Ureter (tissue), 1 donor: ENCODE measurements at regions not wholly inside any gene's neighbourhood (a gene's known extent, or its start where the extent isn't known, plus 50 kb on each side); places are given as distances from the start of the nearest gene placed in this dataset.

Source experiments
- DNase-seq: peaks from one replicate; pipeline ENCODE4 v3.0.0-alpha.2; 2020; ENCODE audit warnings: low spot score
- donor health status: DM: yes; HTN: yes; CAD: no.

DNA sequence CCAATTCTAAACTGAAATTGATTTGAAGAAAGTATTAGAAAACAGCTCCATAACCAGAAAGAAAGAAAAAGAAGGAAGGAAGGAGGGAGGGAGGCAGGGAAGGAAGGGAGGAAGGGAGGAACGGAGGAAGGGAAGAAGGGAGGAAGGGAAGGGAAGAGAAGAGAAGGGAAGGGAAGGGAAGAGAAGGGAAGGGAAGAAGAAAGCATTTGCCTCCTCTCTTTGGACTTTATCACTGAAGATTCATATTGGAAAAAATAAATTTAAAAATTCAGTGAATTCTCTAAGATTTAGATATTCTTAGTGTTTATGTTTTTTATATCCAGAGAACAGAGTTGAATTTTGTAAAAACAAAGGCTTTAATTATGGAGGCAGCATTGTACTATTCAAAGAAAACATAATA, 68.5 kb upstream of the NXT1 start:
- DNase-seq = no peak

DNA sequence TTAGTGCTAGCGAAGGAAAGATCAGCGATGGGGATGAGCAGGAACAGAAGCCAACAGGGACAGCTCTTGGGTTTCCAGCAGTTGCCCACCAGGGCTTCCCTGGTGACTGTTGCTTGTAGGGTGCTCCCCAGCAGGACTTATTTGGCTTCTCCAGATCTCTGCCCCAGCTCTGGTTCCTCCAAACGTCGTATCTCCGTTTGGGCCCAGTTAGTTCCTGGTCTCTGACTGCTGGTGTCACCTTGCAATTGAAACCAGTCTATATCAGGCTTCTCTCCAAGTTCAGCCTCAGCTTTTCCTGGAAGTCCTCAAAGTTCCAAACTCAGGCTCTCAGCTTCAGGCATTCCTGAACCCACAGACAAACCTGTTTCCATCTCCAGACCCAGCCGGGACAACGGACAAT, 70.8 kb upstream of the NXT1 start:
- DNase-seq = peak; percentile 24

DNA sequence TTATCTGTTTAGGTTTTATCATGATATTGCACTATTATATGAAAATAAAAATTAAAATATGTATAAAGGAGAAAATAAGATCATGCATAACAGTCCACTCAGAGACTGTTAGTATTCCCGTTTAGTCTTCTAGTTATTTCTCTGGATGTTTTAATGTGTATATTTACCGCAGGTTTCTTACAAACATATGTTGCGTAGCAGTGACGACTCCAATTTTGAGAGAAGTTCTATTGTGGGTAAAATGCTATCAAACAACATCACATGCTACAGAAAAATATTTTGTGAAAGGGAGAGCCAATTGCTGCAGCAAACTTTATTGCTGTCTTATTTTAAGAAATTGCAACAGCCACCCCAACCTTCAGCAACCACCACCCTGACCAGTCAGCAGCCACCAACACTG, 72.4 kb upstream of the NXT1 start:
- DNase-seq = no peak

DNA sequence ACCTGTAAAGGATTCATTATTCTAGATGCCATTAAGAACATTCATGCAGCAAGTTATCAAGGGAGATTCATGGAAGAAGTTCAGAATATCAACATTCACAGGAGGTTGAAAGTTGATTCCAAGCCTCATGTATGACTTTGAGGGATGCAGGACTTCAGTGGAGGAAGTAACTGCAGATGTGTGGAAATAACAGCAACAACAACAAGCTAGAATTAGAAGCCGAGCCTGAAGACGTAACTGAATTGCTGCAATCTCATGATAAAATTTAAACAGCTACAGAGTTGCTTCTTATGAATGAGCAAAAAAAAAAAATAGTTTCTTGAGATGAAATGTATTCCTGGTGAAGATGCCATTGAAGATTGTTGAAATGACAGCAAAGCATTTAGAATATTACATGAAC, 73.3 kb upstream of the NXT1 start:
- no peak for DNase-seq

DNA sequence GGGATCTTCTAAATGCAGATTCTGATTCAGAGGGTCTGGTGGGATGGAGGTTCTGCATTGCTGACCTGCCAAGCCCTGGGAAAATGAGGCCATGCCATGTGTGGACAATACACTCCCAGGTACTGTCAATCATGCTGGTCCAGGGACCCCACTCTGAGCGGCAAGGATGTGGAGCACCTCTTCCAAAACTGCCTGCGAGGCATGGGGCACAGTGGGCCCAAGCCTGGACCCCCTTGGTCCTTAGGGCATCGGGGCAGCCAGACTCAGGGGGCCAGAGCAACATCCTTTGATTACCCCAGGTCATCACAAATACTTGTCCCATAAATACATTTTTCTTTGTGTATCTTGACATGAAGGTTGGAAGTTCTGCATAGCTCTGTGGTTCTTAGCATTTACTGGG, 76.8 kb upstream of the NXT1 start:
- peak; percentile 6 for DNase-seq

DNA sequence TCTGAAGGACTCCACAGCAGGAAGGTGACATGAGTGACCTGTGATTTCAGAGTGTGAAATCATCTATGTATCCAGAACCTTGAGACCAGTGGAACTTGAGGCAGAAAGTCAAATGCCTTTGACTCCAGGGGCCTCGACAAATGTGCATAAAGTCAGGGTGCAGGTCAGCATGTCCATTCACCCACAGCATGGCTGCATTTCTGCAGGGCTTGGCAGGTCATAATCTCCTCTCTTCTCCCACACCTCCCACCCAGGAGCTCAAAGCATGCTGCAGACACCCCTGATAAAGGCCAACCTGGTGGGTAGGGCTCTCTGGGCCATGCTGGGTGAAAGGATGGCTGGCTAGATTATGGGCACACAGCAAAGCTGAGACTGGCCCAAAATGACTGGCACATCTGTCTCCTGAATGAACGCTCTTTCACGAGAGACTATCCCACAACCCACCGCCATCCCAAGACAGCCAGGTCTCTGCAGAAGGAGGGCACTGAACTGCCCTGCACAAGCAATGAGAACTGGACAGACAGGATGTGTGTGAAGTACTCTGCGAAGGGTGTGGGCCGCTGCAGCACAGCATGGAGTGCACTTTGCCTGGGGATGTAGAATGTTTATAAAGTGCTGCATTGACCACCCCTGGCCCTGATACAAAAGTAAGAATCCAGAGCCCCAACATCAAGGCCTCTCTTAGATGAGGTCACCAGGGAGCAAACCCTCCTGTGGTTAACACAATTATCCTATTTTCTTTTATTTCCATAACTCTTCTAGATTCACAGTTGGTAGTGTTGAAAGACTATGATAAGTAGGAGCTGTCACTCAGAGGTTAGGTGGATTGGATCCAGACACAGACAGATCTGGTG, 78.2 kb upstream of the NXT1 start:
- DNase-seq = peak; percentile 32

DNA sequence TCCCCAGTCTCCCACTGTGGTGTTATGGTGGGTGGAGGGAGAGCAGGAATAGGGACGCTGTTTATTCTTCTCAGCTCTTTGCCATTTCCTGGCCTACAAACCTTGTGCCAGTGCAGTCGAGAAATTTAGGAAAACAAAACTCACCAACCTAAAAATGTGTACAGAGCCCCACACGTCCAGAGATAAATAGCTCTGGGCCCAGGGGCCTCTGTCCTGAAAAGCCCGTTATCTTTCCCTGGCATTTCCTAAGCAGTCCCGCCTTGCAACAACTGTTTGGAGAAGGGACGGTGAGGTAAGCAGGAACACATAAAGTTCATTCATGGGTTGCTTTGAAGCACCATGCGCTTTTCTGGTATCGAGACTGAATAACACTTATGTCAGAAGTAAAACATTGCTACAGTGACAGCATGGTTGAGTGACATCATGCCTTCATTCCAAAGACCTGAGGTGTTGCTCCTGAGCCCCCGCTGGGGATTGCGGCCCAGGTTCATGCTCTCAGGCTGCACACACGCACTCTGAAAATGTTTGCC, 80.1 kb upstream of the NXT1 start:
- DNase-seq = peak; percentile 28

DNA sequence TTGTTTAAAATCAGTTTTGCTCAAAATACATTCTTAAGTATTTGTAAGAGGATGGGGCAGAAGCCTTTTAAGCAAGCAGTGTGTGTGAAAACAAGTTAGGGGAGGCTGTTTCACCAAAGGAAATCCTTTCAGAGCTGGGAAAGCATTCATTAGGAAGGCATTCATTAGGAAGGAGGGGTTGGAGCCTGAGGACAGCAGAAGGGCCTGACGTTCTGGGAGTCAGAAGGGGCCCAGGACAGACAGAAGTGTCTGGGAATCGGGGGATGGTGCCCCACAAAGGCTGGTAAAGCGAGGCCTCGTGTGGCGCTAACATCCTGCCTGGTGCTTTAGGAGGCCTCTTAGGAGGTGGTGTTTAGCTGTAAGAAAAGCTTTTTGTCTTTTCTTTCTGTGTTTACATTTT, 80.6 kb upstream of the NXT1 start:
- peak; percentile 8 for DNase-seq

DNA sequence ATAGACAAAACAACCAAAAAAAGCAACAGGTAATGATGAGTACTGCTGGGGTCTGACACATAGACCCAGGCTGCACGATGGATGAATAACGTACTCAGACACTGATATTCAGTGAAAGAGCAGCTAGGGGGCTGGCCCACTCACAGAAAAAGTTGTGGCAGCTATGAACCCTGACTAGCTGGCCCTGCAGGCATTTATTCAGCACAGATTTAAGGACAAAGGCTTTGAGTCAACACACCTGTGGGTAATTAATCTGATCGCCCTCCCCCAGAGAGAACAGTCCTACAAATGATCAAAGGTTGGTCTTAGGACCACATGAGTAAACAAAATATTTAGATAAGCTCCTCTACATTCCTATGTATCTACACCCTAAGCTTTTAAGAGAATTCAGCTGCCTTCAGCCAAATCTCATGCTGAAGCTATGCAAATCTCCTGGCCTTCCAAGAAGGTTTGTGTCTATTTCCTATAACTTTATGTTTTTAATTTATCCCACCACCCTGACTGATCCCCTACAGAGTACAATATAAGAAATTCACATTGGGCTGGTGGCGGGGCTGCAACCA, 81.7 kb upstream of the NXT1 start:
- peak; percentile 7 for DNase-seq

DNA sequence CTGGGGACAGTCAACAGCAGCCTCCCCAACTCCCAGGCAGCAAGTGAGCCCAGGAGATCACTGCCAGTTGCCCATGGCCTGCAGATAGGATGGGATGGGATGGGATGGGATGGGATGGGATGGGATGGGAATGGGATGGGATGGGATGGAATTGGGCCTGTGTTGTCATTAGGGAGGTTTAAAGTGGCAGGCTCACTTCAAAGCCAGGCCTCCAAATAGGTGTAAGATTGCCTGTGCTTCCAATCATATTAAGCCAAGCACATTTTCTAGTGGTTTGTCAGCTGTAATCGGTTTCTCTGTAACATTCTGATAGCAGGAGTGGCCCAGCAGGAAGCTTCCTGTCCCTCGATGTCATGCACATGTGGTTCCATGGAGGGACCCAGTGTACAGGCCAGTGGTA, 82.7 kb upstream of the NXT1 start:
- DNase-seq = peak; percentile 19

DNA sequence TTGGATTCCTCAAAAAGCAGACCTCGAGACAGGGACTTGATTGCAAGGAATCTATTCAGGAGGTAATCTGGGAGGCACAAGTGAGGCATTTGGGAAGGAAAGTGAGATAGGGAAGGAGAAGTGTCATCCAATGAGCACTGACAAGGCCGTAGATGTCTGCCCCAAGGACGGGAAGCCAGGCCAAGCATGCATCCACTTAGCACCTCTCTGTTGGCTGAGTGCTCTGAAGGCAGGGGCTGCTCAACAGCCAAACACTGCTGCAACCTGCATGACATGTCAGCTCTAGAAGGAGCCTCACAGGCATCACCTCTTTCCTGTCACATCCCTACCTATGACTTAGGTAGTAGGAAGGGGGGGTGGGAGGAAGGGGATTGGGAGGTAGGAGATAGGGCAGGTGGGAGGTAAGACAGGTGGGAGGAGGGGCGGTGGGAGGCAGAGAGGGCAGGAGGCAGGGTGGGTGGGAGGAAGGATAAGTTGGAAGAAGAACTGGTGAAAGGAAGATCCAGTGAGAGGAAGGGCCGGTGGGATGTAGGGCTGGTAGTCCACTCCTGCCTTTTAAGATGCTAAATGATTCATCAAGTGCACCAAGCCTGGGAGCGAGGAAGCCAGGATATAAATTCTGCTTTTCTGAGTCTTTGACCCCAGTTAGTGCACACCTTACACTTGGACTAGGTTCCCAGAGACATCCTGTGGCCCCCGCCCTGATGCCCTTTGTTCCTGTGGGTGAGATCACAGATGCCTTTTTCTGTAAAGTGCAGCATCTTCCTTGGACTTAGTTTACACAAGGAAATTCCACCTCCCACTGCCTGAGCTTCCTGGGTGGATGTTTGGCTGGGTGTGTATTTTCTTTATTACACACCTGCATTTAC, 83.8 kb upstream of the NXT1 start:
- DNase-seq = peak; percentile 36

DNA sequence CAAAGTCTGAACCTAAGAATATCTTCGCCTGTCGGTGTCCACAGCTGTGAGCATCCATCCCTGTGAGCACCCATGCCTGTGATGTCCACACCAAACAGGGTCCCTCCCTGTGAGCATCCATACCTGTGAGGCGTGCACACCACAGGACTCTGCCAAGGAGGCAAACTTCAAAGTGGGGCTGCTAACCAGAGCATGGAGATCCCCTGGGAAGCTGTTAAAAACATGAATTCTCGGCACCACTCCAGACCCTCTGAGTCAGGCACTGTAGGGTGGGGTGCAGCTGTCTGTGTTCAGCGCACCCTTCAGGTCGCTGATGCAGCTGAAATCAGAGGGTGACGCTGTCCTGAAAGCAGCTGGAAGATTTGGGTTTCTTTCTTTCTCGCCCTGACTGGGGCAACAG, 85.4 kb upstream of the NXT1 start:
- DNase-seq = peak; percentile 22

DNA sequence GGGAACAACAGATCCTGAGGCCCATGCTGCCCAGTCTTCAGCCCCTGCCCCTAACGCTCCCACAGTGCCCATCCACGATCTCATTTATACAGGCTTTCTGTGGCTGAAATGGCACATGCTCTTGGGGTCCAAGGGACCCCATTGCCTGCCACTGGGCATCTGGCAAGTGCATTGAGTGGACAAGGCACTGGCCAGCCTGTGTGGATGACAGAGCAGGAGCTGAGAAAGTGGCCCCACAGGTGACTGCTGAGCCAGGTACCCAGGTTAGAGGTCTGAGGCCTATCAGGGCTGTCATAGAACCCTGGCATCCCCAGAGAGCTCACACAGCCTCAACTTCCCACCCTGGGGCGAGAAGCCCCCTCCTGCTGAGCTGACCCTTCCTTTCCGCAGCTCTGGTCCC, 86.0 kb upstream of the NXT1 start:
- DNase-seq = peak; percentile 23

DNA sequence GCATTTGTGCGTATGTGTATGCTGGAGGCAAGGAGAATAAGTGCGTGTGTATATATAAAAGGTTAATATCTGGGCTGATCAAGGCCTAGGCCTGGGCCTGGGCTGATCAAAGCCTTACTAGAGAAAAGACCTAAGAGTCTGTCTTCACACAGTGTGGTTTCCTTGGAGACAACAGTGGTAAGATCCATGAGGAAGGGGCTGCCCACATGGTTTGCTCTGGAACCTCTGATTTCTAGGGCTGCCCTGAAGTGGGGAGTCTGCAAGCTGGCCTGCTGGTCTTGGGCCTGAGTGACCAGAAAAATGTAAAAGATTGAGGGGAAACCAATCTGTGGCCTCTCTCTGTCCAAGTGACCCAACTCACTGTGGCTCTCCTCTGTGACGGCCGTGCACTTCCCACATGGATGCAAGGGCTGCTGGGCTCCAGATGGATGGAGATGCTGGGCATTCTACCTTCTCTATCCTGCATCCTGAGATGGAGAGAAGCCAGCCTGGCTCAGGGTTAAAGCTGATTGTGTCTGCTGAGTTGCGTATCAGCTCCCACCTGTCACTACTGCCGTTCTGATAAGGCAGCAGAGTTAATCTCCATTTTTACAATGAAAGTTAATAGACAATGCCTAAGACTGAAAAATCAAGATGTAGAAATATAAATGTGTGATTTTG, 90.3 kb upstream of the NXT1 start:
- DNase-seq = no peak

DNA sequence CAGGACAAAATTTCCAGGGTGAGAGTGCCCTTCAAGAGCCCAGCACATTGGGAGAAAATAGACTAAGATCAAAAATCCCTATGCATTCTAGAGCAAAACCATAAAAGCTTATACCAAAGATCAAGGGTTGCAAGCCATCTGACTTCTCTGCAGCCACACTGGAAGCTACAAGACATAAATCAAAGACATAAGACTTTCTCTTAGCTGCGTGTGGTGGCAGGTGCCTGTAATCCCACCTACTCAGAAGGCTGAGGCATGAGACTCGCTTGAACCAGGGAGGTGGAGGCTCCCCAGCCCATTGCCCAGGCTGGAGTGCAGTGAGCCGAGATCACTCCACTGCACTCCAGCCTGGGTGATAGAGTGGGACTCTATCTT, 91.9 kb upstream of the NXT1 start:
- no peak for DNase-seq

DNA sequence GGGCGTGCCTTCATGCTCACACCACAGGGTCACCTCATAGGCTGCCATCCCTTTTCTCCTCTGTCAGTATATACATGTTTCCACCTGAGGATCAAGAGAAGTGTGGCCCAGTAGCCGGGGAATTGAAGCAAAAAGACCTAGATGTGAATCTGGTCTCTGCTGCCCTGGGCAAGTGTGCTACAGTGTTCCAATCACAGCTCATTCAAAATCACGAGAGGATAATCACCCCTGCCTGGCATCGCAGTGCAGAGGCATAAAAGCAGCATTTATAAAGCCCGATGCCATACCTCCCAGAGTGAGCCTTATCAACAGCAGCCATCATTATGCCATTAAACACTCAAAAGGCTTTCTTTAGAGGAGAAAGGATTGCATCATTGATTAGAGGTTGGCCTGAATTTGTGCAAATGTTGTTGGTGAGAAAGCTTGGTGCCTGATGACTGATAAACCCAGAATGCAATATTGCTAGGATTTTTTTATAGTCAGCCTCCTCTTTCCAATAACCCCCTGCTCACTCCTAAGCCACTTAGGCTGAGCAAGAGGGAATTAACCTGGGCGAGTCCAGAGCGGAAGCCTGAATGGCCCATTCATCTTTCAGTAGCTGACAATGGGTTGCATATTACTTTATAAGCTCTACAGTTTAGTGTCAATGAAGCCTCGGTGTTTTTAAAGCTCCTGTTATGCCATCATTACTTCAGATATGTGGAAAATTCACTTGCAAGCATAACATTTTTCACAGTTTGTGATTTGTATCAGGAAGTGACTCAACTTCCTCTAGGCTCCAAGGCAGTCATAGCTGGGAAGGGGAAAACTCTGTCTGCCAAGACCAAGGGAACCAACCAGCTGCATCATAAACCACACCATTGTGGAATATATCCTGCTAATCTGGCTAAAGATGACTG, 92.5 kb upstream of the NXT1 start:
- DNase-seq = no peak

DNA sequence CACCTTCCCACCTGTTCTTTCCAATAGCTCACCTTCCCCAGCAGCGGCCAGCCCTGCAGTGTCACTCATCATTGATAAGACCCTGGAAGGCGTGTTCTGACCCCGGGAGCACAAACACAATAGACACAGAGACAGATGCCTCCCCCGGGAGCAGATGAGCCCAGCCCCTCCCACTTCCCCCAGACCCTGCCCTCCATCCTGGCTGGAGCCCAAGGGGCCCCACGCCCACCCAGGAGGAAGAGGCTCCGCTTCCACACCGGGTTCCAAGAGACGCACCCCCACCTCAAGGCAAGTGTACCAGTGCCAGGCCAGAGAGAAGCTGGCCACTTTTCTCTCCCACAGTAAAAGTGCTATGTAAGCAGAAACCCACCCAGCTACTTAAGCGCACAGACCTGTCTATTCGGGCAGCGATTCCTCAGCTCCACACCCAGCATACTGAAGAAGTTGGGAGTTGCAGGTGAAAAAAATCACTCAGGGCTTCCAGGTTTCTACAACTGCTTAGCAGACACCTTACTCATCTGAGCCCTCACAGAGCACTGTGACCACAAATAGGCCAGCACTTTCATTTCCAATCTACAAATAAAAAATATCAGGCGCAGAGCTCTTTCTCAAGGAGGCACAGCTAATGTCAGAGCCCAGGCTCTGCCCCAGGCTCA, 93.4 kb upstream of the NXT1 start:
- DNase-seq = no peak

DNA sequence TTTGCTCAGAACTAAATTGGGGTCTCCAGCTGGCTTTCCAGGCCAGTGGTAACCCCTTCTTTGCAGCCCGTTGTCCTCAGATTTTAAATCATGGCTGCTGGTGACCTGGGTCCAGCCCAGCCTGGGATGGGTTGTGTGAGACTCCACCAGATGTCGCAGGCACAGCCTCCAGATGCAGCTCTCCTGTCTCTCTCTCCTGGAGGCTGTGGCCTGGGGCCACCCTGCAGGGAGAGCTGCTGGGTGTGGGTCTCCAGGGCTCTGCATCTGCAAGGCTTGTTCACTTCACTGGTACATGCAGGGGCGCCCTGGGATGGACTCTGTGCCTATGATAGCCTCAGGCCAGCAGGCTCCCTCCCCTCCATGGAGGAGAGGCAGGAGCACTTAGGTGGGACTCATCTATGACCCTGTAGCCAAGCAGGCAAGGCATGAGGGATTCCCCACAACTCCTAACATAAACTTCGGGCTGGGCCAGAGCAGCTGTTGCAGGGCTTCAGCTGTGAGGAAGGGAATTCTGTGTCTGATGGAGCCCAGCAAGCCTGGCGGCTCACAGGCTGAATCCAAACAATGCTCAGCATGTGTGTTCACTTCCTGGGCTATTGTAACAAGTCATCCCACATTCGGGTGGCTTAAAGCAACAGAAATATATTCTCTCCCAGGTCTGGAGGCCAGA, 94.7 kb upstream of the NXT1 start:
- no peak for DNase-seq

DNA sequence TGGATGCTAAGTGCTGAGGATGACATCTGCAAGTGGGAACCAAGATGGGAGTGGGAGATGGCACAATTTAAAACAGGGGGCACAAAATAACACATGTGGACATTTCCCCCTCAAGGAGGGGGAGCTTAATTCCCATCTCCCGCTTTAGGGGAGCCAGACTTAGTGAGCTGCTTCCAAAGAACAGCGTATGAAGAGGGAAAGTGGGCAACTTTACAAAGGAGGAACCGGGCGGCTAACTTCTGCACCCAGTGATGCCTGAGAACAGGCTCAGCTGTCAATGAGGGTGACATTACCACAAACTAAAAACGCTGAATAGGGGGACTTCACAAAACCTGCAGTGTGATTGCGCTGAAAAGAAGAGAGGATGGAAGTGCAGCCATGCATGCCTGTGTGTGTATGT, 95.5 kb upstream of the NXT1 start:
- no peak for DNase-seq

DNA sequence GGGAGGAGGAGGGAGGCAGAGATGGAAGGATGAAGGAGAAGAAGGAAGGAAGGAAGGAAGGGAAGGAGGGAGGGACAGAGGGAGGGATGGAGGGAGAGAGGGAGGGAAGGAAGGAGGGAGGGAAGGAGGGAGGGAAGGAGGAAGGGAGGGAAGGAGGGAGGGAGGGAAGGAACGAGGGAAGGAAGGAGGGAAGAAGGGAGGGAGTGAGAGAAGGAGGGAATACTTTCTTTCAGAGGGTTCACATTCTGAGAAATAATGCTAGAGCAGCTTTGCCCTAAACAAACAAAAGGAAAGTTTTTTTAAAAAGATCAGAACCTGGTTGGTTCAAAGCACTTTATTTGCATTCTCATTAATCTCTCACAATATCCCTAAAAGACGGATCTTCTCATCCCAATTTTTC, 96.1 kb upstream of the NXT1 start:
- DNase-seq = no peak
